T-helper 9 cell (primary cell): ENCODE measurements at regions not wholly inside any gene's neighbourhood (a gene's known extent, or its start where the extent isn't known, plus 50 kb on each side); places are given as distances from the start of the nearest gene placed in this dataset.
"Not testable (repeated sequence)": the region's sequence is repeated elsewhere in the genome, so short reads cannot be mapped to it uniquely, and the experiment has no call there.

Experiments used
- DNase-seq: peaks from one replicate; pipeline ENCODE4 v3.0.0-alpha.2; 2020

DNA sequence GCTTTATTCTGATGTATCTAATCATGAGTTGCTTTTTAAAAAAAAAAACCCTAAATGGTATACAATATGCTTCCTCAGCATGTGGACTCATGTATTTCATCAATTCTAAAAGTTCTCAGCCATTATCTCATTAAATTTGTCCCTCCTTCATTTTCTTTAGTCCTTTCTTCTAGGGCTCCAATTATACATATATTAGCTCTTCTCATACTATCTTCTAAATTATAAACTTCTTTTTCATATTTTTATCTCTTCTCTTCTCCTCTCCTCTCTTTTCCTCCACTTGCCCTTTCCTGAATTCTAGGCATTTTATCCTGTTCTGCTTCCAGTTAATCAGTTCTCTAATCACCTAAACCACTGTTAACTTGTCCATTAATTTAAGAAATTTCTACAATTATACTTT lies 55.0 kb upstream of the IL33 start:
- DNase-seq = no peak

GRCh38 chr9:6153425-6153824 lies 62.2 kb upstream of the IL33 start:
- DNase-seq = no peak

DNA sequence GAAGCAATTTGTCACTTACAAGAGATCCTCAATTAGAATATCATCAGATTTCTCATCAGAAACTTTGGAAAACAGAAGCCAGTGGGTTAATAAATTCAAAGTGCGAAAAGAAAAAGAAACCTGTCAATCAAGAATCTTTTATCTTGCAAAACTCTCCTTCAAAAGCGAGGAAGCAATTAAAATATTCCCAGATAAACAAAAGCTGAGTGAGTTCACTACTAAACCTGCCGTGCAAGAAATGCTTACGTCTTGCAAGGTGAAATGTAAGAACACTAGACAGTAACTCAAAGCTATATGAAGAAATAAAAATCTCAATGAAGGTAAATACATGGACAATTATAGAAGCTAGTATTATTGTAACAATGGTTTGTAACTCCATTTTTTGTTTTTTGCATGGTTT lies 62.8 kb upstream of the IL33 start:
- DNase-seq = no peak

DNA sequence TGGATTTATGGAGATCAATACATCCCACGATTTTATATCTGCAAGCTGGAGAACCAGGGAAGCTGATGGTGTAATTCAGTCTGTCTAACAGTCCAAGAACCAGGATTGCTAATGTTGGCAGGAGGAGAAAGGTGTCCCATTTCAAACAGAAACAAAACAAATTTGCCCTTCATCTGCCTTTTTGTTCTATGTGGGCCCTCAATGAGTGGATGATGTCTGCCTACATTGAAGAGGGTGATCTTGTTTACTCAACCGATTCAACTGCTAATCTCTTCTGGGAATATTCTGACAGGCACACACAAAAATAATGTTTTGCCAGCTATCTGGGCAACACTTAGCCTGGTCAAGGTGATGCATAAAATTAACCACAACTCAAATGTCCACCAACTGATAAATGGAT lies 65.1 kb upstream of the IL33 start:
- DNase-seq = no peak

- no peak for DNase-seq
Observed at GRCh38 chr9:6149315-6149714, 66.3 kb upstream of the IL33 start.

DNA sequence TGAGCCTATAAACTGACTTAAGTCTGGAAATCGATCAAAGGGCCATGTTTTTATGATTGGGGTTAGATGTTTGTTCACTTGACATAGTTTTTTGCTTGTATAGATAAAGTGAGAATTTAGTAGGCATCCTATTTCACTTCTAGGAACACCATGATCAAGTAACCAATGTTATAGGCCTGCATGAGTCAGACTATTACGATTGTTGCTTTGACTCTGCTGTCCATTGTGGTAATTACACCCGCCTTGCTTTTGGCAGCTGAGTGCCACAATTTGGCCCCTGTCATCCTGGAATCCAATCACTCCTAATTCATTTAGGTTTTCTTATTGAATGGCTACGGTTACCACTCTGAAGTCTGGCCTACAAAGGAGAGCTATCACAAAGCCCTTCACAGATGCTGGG lies 67.8 kb upstream of the IL33 start:
- DNase-seq = no peak

- no peak for DNase-seq
Observed at GRCh38 chr9:6144947-6145346, 70.7 kb upstream of the IL33 start.

- no peak for DNase-seq
Observed at GRCh38 chr9:6142799-6143454, 72.7 kb upstream of the IL33 start.

DNA sequence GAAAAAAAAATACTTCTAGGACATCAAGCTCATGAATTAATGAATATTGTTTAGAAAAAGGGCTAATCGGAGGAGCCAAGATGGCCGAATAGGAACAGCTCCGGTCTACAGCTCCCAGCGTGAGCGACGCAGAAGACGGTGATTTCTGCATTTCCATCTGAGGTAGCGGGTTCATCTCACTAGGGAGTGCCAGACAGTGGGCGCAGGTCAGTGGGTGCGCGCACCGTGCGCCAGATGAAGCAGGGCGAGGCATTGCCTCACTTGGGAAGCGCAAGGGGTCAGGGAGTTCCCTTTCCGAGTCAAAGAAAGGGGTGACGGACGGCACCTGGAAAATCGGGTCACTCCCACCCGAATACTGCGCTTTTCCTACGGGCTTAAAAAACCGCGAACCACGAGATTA lies 79.8 kb upstream of the IL33 start:
- DNase-seq = not testable (repeated sequence)

- no peak for DNase-seq
Observed at GRCh38 chr9:6134661-6135180, 80.9 kb upstream of the IL33 start.

DNA sequence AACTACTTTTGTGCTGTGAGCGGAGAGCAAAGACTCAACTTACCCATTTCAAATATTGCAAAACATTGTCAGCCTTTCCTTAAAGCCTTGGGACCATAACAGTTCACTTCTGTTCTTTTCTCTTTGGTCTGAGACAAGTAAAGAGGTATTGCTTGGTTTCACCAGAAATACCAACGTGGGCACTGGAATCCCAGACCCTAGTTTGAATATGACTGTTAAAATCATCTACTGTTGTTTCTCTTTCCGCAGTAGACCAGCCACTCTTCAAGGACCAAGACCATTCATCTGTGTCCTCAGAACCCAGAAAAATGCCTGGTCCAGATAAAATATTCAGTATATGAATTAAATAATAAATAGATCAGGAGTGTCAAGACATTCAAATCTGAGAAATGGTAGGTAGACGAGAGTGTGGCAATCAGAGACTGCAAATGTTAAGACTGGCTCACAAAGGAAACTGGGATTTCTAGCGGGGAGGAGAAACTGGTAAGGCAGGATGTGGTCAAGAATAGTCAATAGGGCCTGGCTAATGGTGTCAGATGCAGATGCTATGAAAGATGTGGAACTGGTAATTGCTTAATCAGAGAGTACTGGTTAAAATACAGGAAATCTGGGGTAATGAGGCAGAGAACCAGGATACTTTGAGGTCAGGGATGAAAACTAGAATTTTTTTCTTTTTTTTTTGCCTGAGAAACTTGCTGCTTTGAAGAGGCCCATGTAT lies 82.1 kb upstream of the IL33 start:
- no peak for DNase-seq

- DNase-seq = no peak
Observed at GRCh38 chr9:6132650-6133049, 83.0 kb upstream of the IL33 start.

GRCh38 chr9:6128030-6128429 lies 87.6 kb upstream of the IL33 start:
- DNase-seq = no peak

- no peak for DNase-seq
Observed at GRCh38 chr9:6126377-6126776, 89.2 kb upstream of the IL33 start.

- no peak for DNase-seq
Observed at GRCh38 chr9:6123416-6123815, 92.2 kb upstream of the IL33 start.

GRCh38 chr9:6121707-6122106 lies 93.9 kb upstream of the IL33 start:
- DNase-seq = no peak

- DNase-seq = no peak
Observed at GRCh38 chr9:6114424-6114823, 99.0 kb upstream of the RANBP6 start.

DNA sequence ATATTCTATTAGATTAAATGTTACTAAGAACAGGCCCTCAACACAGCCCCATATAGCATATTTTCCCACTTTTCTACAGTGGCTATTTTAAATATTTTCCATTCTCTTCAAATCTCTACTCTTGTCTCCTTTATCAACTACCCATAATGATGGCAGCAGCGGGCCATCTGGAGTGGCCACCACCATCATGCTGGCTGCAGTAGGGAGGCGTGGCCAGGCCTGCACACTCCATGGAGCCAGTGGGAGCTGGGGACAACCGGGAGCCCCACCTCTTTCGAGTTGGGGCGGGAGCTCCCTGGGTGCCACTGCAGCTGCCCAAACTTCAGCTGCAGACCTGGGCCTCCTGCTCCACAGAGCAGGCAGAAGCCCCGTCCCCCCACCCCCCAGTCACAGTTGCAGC lies 98.4 kb upstream of the RANBP6 start:
- no peak for DNase-seq

DNA sequence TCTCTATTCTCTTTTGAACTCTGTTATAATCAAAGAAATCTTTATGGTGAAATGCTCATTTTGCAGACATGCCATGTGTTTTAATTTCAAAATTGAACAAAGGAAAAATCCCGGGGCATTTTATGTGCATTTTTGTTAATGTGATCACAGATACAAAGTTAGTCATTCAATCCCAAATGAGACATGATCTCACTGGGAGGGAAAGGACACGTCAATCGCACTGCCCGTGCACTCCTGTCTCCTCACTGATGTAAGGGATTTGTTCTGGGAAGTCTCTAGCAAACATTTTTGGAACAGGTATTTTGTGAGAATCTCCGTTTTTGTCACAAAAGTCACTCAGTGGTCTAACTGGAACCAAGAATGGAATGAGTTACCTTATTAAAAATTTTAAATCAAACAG lies 97.9 kb upstream of the RANBP6 start:
- no peak for DNase-seq

- DNase-seq = no peak
Observed at GRCh38 chr9:6109986-6110385, 94.6 kb upstream of the RANBP6 start.

DNA sequence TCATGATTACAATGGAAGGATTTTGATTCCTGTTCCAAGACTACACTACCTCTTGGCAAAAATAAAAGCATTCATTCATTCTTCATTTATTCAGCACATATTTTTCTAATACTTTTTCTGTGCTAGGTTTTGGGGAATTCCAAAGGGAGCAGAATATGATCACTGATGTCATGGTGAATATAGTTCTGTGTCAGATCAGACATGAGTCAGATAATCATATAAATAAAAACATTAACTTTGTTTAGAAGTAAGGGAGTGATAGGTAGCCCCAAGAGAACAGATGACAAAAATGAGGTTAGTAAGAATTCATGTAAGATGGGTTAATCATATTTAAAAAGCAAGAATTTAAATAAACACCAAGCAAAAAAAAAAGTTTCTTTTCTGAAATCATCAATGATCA lies 94.1 kb upstream of the RANBP6 start:
- DNase-seq = no peak

DNA sequence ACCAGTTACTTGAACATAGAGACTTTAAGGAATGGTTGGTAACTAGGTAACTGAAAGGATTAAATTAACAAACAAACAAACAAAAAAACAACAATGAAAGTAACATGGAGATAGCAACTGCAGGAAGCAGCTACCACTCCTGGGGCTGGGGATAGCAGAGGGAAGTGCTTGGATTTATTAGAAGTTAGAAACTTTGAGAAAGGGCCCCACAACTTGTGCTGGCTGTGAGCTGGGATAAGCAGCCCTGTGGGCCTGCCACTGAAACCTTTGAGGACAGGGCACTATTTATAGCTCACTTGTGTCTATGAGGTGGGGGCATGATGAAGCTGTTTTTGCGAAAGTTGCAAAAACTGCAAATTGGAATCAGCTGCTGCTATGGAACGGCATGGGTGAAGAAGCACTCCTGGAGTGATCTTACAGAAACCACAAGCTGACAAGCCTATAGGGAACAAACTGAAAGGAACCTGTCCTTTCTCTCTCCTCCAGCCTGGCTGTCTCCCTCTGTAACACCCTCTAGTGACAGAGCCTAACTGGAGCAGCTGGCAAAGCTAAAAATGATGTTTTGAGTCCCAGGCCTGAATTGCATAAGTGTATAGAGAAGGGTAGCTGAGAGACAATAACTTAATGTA lies 91.4 kb upstream of the RANBP6 start:
- DNase-seq = no peak

DNA sequence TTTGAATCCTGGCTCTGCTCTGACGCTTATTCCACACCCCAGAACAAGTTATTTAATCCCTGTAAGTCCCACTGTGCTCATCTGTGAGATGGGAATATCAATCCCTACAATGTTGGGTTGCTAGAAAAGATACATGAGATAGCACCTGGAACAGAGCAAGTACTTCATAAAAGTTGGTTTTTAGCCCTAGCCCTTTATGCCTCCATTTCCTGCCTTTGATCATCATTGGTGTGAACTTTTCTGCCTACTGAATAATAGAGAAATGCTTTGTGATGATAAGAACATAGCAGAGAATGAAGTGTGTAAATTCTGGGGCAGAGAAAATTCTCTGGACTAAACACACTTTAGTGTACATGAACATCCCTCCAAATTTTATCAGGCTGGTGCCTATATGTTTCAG lies 90.3 kb upstream of the RANBP6 start:
- no peak for DNase-seq

GRCh38 chr9:6104406-6104805 lies 89.0 kb upstream of the RANBP6 start:
- not testable (repeated sequence) for DNase-seq
